ENCODE measurements at regions not wholly inside any gene's neighbourhood (a gene's known extent, or its start where the extent isn't known, plus 50 kb on each side); places are given as distances from the start of the nearest gene placed in this dataset.

- H3K27me3 ChIP-seq = no peaks in the 10 kb centered on the region
- TF ChIP-seq Cebpa-rat (IDR thresholded peaks at IDR 0.05) = no peak
These were observed 462.0 kb upstream of the MGMT start for GRCh38 chr10:129005080-129005479.

GRCh38 chr10:129005804-129006203 lies 461.2 kb upstream of the MGMT start:
- no peaks in the 10 kb centered on the region for H4K20me1 ChIP-seq
- H3K36me3 ChIP-seq = no peaks in the 10 kb centered on the region
- no peak overlapping the region for H3K4me2 ChIP-seq
- no peak for TF ChIP-seq Cebpa-rat (IDR thresholded peaks at IDR 0.05)
- no peak overlapping the region for H3K4me3 ChIP-seq
- H3K9me3 ChIP-seq = peaks cover 12% of the 10 kb centered on the region
- peaks cover 21% of the 10 kb centered on the region for H3K4me1 ChIP-seq
- H3K27ac ChIP-seq = no peak overlapping the region
- no peak overlapping the region for H3K9ac ChIP-seq
- no peaks in the 10 kb centered on the region for H3K27me3 ChIP-seq

More at GRCh38 chr10:129005080-129005479, 462.0 kb upstream of the MGMT start:
- H3K9me3 ChIP-seq = peaks cover 12% of the 10 kb centered on the region
- no peaks in the 10 kb centered on the region for H4K20me1 ChIP-seq
- H3K4me2 ChIP-seq = peak overlapping the region; percentile 53
- no peak overlapping the region for H3K27ac ChIP-seq
- H3K4me3 ChIP-seq = no peak overlapping the region
- H3K9ac ChIP-seq = no peak overlapping the region
- no peaks in the 10 kb centered on the region for H3K36me3 ChIP-seq
- H3K4me1 ChIP-seq = peaks cover 21% of the 10 kb centered on the region

DNA sequence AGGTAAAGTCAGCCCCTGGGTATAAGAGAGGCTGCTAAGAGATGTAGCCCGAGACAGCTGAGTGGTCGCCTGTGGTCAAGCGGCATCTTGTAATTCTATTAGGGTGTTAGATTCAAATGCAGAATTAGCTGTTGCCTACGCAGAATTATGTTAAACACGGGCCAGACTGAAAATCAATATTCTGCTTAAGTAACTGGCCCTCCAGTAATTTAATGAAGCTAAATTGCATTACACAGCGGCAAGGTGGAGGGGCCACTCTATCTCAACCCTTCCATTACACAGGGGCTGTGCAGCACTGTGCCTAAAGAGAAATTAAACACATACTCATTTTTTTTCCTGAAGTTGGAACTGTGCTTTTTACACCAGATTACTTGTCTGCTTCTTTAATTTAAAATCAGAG lies 448.5 kb upstream of the MGMT start:
- Histone ChIP-seq H3K36me3 (no peaks in the 10 kb centered on the region), H3K9me3 (no peaks in the 10 kb centered on the region), H3K9ac (no peak overlapping the region), H3K27ac (no peak overlapping the region), H3K4me2 (no peak overlapping the region), H3K4me3 (no peak overlapping the region), H4K20me1 (no peaks in the 10 kb centered on the region), H3K4me1 (peaks cover 20% of the 10 kb centered on the region), H3K27me3 (no peaks in the 10 kb centered on the region)
- no peak for TF ChIP-seq Cebpa-rat (IDR thresholded peaks at IDR 0.05)

DNA sequence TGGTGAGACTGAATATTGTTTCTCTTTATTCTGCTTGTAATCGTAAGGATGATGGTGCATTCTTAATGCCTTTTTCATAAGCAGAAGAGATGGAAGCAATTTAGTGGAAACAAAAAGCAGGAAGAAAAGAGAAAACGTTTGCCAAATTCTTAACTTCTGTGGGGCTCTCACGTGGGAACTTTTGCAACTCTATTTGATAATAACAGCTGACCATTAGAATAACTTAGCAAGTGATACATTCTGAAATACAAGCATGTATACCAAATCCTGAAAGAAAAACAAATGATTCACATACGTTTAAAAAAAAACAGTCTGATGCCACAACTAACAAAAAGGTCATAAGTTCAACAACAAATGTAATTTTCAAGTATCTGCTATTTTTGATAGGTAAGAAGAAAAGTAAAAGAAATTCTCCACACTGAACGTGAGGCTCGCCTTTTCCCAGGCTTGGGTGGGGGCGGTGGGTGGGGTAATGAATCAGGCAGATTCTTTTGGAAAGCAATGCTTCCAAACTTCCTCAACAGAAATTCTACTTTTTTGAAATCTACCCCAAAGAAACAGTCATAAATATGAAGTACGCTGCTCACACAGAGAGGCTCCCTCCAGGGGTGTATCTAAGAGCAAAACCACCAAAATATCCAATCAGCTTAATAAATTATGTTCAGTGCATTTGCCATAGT lies 446.2 kb upstream of the MGMT start:
- peak overlapping the region; percentile 84 for H3K4me2 ChIP-seq
- H3K4me3 ChIP-seq = no peak overlapping the region
- H3K4me1 ChIP-seq = peaks cover 20% of the 10 kb centered on the region
- H3K36me3 ChIP-seq = no peaks in the 10 kb centered on the region
- H3K27ac ChIP-seq = no peak overlapping the region
- no peaks in the 10 kb centered on the region for H3K27me3 ChIP-seq
- no peak overlapping the region for H3K9ac ChIP-seq
- no peaks in the 10 kb centered on the region for H3K9me3 ChIP-seq
- no peak for TF ChIP-seq Cebpa-rat (IDR thresholded peaks at IDR 0.05)
- no peaks in the 10 kb centered on the region for H4K20me1 ChIP-seq

DNA sequence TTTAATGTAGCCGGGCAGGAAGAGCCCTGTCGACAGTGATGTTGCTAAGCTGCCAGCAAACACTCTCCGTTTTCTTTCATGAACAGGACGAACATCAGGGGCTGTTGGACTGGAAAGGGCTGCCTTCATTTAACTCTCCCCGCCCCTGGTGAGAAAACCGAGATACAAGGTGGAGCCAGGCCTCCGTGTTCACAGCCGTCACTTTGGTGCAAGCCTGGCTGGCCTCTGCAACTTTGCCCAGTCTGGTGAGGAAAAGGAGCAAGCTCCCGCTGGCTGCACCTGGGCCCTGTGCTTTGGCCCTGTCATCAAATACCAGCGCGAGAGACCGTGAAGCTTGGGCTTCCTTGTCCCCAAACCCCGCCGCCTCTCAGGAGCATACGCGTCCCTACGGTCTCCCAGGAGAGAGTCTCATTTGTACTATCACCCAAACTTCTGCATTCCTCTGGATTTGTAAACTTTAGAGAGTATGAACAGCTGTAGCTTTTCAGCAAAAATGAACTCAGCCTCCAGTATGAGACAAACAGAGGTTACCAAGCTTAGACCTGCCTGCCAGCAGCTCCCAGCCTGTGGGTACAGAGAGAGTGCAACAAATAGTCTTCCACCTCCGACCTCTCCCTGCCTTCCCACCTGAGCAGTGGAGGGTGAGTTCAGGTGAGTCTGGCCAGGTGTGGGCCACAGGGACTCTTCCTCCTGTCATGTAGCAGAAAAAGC lies 445.3 kb upstream of the MGMT start:
- peak overlapping the region; percentile 19; the same call in 1 of the 2 replicates for H3K4me3 ChIP-seq
- TF ChIP-seq Cebpa-rat (IDR thresholded peaks at IDR 0.05) = no peak
- peaks cover 20% of the 10 kb centered on the region for H3K4me1 ChIP-seq
- no peak overlapping the region; the same call in 1 of the 2 replicates for H3K27ac ChIP-seq
- H4K20me1 ChIP-seq = no peaks in the 10 kb centered on the region
- no peaks in the 10 kb centered on the region for H3K27me3 ChIP-seq
- peak overlapping the region; percentile 84 for H3K4me2 ChIP-seq
- no peak overlapping the region for H3K9ac ChIP-seq
- H3K36me3 ChIP-seq = no peaks in the 10 kb centered on the region
- no peaks in the 10 kb centered on the region for H3K9me3 ChIP-seq

GRCh38 chr10:129023082-129023481 lies 444.0 kb upstream of the MGMT start:
- H3K36me3 ChIP-seq = no peaks in the 10 kb centered on the region
- H3K4me2 ChIP-seq = no peak overlapping the region
- no peak overlapping the region for H3K9ac ChIP-seq
- no peaks in the 10 kb centered on the region for H3K27me3 ChIP-seq
- H3K4me1 ChIP-seq = peaks cover 20% of the 10 kb centered on the region
- H3K27ac ChIP-seq = no peak overlapping the region
- H3K9me3 ChIP-seq = no peaks in the 10 kb centered on the region
- H3K4me3 ChIP-seq = no peak overlapping the region
- no peaks in the 10 kb centered on the region for H4K20me1 ChIP-seq
- no peak for TF ChIP-seq Cebpa-rat (IDR thresholded peaks at IDR 0.05)

GRCh38 chr10:129024046-129024445 lies 443.0 kb upstream of the MGMT start:
- H3K27ac ChIP-seq = no peak overlapping the region
- no peak overlapping the region for H3K4me2 ChIP-seq
- TF ChIP-seq Cebpa-rat (IDR thresholded peaks at IDR 0.05) = no peak
- no peaks in the 10 kb centered on the region for H4K20me1 ChIP-seq
- no peaks in the 10 kb centered on the region for H3K27me3 ChIP-seq
- H3K4me3 ChIP-seq = no peak overlapping the region
- H3K9ac ChIP-seq = no peak overlapping the region
- no peaks in the 10 kb centered on the region for H3K9me3 ChIP-seq
- peaks cover 20% of the 10 kb centered on the region for H3K4me1 ChIP-seq
- no peaks in the 10 kb centered on the region for H3K36me3 ChIP-seq

GRCh38 chr10:129025787-129026186 lies 441.3 kb upstream of the MGMT start:
- Histone ChIP-seq H3K4me3 (no peak overlapping the region), H3K27ac (no peak overlapping the region), H3K27me3 (no peaks in the 10 kb centered on the region), H3K36me3 (no peaks in the 10 kb centered on the region), H3K9me3 (no peaks in the 10 kb centered on the region), H4K20me1 (no peaks in the 10 kb centered on the region), H3K9ac (no peak overlapping the region), H3K4me2 (no peak overlapping the region), H3K4me1 (peaks cover 20% of the 10 kb centered on the region)
- no peak for TF ChIP-seq Cebpa-rat (IDR thresholded peaks at IDR 0.05)

GRCh38 chr10:129027906-129028305 lies 439.1 kb upstream of the MGMT start:
- H3K27me3 ChIP-seq = no peaks in the 10 kb centered on the region
- no peaks in the 10 kb centered on the region for H3K36me3 ChIP-seq
- no peak overlapping the region for H3K9ac ChIP-seq
- TF ChIP-seq Cebpa-rat (IDR thresholded peaks at IDR 0.05) = no peak
- H4K20me1 ChIP-seq = no peaks in the 10 kb centered on the region
- no peaks in the 10 kb centered on the region for H3K9me3 ChIP-seq
- no peak overlapping the region for H3K27ac ChIP-seq
- no peak overlapping the region for H3K4me2 ChIP-seq
- H3K4me3 ChIP-seq = no peak overlapping the region
- peaks cover 13% of the 10 kb centered on the region for H3K4me1 ChIP-seq

DNA sequence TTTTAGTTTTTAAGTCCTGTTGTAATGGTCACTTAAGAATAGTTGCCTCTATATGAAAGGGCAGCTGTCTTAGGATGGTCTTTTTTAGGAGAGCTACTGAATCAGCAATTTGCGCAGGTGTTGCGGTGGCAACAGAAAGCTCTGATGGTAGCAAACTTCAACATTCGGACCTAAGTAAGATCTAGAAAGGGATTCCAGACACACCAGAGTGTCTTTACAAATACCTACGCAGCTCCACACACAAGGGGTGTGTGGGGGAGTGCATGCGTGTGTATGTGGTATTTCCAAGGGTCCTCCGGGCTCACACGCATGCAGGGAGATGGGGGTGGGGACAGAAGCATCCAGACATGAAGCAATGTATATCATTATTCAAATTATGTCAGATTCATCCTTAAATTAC lies 438.6 kb upstream of the MGMT start:
- no peak overlapping the region for H3K4me3 ChIP-seq
- peaks cover 16% of the 10 kb centered on the region for H3K4me1 ChIP-seq
- H3K4me2 ChIP-seq = no peak overlapping the region
- no peaks in the 10 kb centered on the region for H3K9me3 ChIP-seq
- no peaks in the 10 kb centered on the region for H3K36me3 ChIP-seq
- H3K9ac ChIP-seq = no peak overlapping the region
- H3K27ac ChIP-seq = no peak overlapping the region
- H4K20me1 ChIP-seq = no peaks in the 10 kb centered on the region
- H3K27me3 ChIP-seq = no peaks in the 10 kb centered on the region
- no peak for TF ChIP-seq Cebpa-rat (IDR thresholded peaks at IDR 0.05)
